AG04450 (cell line): ENCODE measurements at regions not wholly inside any gene's neighbourhood (a gene's known extent, or its start where the extent isn't known, plus 50 kb on each side); places are given as distances from the start of the nearest gene placed in this dataset.

Experiments used
- CTCF ChIA-PET: fragments of 300-600, 350-600 bp; formaldehyde crosslinking; extraction: SDS; loops from one replicate; lab custom pipeline; 2022; ENCODE audit warnings: antibody characterized with exemption, inconsistent platforms; lab: Charles Lee
- POLR2A ChIA-PET: fragments of 350-600 bp; formaldehyde crosslinking; extraction: SDS; loops from one replicate; lab custom pipeline; 2021; ENCODE audit warnings: antibody characterized with exemption, inconsistent platforms; lab: Yijun Ruan, JAX
- DNase-seq: peaks from one replicate; pipeline ENCODE4 v3.0.0-alpha.2; 2011; ENCODE audit warnings: low read depth, low spot score
- H3K27ac ChIP-seq: one replicate; pipeline ENCODE4 v1.5.1; 2012; ENCODE audit warnings: low read depth, low read length, control low read depth
- H3K27me3 ChIP-seq: one replicate; pipeline ENCODE4 v1.6.0; 2012; ENCODE audit warnings: low read length; ENCODE audit not compliant: control insufficient read depth, insufficient read depth
- H3K4me3 ChIP-seq: 2 replicates; pipeline ENCODE4 v1.5.1; 2011; ENCODE audit warnings: mild to moderate bottlenecking, low read depth, low read length, control low read depth
- H3K9me3 ChIP-seq: 2 replicates; pipeline ENCODE4 v1.5.1; 2012; ENCODE audit warnings: low read length; ENCODE audit not compliant: control insufficient read depth, insufficient read depth
- CTCF ChIP-seq: IDR thresholded peaks from 2 replicates; pipeline ENCODE4 v1.5.1; 2011; ENCODE audit warnings: low read depth, low read length, control low read depth, inconsistent platforms

GRCh38 chr14:29220566-29220965 is 454.0 kb downstream of the FOXG1 start:
- no peak for DNase-seq
- CTCF ChIA-PET, result interaction anchor here (1.1 to 1.9 kb wide), 4 partner anchors 15 to 463 kb away, joined by 3 to 8 read pairs (median 6); no protein-coding TSS in a partner anchor
- Histone ChIP-seq H3K9me3 (no peaks in the 10 kb centered on the region), H3K4me3 (no peak overlapping the region), H3K27me3 (no peaks in the 10 kb centered on the region), H3K27ac (no peak overlapping the region)
- no peak for TF ChIP-seq CTCF
- POLR2A ChIA-PET, result no interaction called here

DNA sequence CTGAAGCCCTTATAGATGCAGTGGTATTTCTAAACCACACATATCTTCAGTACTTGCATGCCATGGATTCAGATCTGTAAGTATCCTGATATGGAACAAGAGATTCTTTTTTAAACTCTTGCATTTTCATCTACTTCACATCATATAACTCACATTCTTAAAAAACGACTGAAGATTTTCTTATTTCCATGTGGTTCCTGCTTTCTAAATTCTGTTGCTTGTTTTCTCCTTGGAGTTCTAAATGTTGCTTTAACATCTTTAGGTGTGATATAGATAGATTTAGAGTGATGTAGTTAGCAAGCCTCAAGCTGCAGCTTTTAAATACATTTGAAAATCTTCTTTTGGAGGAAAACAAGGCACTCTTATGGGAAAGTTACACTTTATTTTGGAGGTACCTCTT is 455.4 kb downstream of the FOXG1 start:
- no peak for TF ChIP-seq CTCF
- Histone ChIP-seq H3K4me3 (no peak overlapping the region), H3K9me3 (no peaks in the 10 kb centered on the region), H3K27ac (no peak overlapping the region), H3K27me3 (no peaks in the 10 kb centered on the region)
- ChIA-PET POLR2A (no interaction called here), CTCF (interaction anchor here (0.6 to 3.3 kb wide), 23 partner anchors 9 to 993 kb away, joined by 3 to 40 read pairs (median 3); no protein-coding TSS in a partner anchor)
- no peak for DNase-seq

- CTCF ChIA-PET, result interaction anchor here (0.7 to 3.3 kb wide), 15 partner anchors 8 to 992 kb away, joined by 3 to 40 read pairs (median 4); no protein-coding TSS in a partner anchor
- POLR2A ChIA-PET, result no interaction called here
- Histone ChIP-seq H3K9me3 (no peaks in the 10 kb centered on the region), H3K4me3 (0 out of 2 replicates have a peak overlapping the region, but pooled peaks have one; percentile 5), H3K27me3 (no peaks in the 10 kb centered on the region), H3K27ac (no peak overlapping the region)
- peak; percentile 41 for DNase-seq
- TF ChIP-seq CTCF, result peak; percentile 88
These were observed 456.2 kb downstream of the FOXG1 start for GRCh38 chr14:29222671-29223268.

DNA sequence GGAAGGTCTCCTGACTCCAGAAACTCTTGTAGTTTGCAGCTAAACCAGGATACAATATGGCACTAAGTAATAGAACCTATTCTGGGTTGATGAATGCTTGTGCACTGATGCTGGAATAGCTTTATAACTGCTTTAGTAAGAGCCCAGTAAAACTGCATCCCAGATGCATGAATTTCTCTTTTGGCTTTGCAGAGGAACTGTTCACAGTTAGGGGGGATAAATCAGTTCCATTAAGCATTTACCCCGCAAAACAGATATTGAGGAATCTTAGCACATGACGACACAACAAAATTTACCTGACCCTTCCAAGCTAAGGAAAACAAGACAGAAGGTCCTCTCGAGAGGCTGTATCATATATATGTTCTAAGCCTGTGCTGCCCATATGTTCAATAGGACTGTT is 457.4 kb downstream of the FOXG1 start:
- no peak for TF ChIP-seq CTCF
- Histone ChIP-seq H3K9me3 (no peaks in the 10 kb centered on the region), H3K4me3 (no peak overlapping the region), H3K27ac (no peak overlapping the region), H3K27me3 (no peaks in the 10 kb centered on the region)
- ChIA-PET POLR2A (no interaction called here), CTCF (interaction anchor here (0.9 to 3.3 kb wide), 5 partner anchors 207 to 1047 kb away, joined by 3 to 40 read pairs (median 9); no protein-coding TSS in a partner anchor)
- no peak for DNase-seq

GRCh38 chr14:29227631-29228030 is 461.0 kb downstream of the FOXG1 start:
- H3K27me3 ChIP-seq, result no peaks in the 10 kb centered on the region
- H3K9me3 ChIP-seq, result no peaks in the 10 kb centered on the region
- H3K4me3 ChIP-seq, result no peak overlapping the region
- H3K27ac ChIP-seq, result no peak overlapping the region
- TF ChIP-seq CTCF, result no peak
- ChIA-PET CTCF (no interaction called here), POLR2A (no interaction called here)
- DNase-seq, result no peak
